ENCODE measurements at regions not wholly inside any gene's neighbourhood (a gene's known extent, or its start where the extent isn't known, plus 50 kb on each side); places are given as distances from the start of the nearest gene placed in this dataset.
A peak's percentile ranks its signal among the peaks of the same experiment; 100 is the strongest.

- DNase-seq (ENCODE audit: low spot score) (no peak), FAIRE-seq (no peak)
Measured at GRCh38 chr15:58324533-58324932, 107.3 kb upstream of the LIPC start.

GRCh38 chr15:58327958-58328357, 103.8 kb upstream of the LIPC start:
- FAIRE-seq = no peak

GRCh38 chr15:58329211-58329610, 102.6 kb upstream of the LIPC start:
- FAIRE-seq (no peak), DNase-seq (ENCODE audit: low spot score) (no peak)

More at GRCh38 chr15:58327958-58328357, 103.8 kb upstream of the LIPC start:
- no peak for DNase-seq (ENCODE audit: low spot score)

GRCh38 chr15:58329781-58330671, 101.8 kb upstream of the LIPC start:
- no peak for FAIRE-seq
- DNase-seq (ENCODE audit: low spot score) = no peak

- no peak for DNase-seq (ENCODE audit: low spot score)
- no peak for FAIRE-seq
Measured at GRCh38 chr15:58330741-58331559, 100.8 kb upstream of the LIPC start.

GRCh38 chr15:58331560-58331912, 100.3 kb upstream of the LIPC start:
- no peak for DNase-seq (ENCODE audit: low spot score)
- FAIRE-seq = no peak

GRCh38 chr15:58331913-58332675, 99.7 kb upstream of the LIPC start:
- peak; percentile 95 for DNase-seq (ENCODE audit: low spot score)
- peak; percentile 97 for FAIRE-seq

GRCh38 chr15:58332676-58333400, 99.0 kb upstream of the LIPC start:
- no peak for FAIRE-seq
- no peak for DNase-seq (ENCODE audit: low spot score)

GRCh38 chr15:58334803-58335202, 97.0 kb upstream of the LIPC start:
- no peak for DNase-seq (ENCODE audit: low spot score)
- no peak for FAIRE-seq

GRCh38 chr15:58336161-58336560, 95.6 kb upstream of the LIPC start:
- FAIRE-seq (no peak), DNase-seq (ENCODE audit: low spot score) (no peak)

- no peak for FAIRE-seq
- no peak for DNase-seq (ENCODE audit: low spot score)
Measured at GRCh38 chr15:58340176-58340575, 91.6 kb upstream of the LIPC start.

GRCh38 chr15:58342508-58342907, 89.3 kb upstream of the LIPC start:
- peak; percentile 55 for FAIRE-seq
- DNase-seq (ENCODE audit: low spot score) = no peak

GRCh38 chr15:58344213-58345070, 87.3 kb upstream of the LIPC start:
- DNase-seq (ENCODE audit: low spot score) = no peak
- no peak for FAIRE-seq

GRCh38 chr15:58346361-58346760, 85.4 kb upstream of the LIPC start:
- no peak for FAIRE-seq
- peak; percentile 73 for DNase-seq (ENCODE audit: low spot score)

GRCh38 chr15:58348095-58348812, 83.5 kb upstream of the LIPC start:
- FAIRE-seq (no peak), DNase-seq (ENCODE audit: low spot score) (no peak)

GRCh38 chr15:58352026-58352929, 79.5 kb upstream of the LIPC start:
- DNase-seq (ENCODE audit: low spot score) (no peak), FAIRE-seq (no peak)

- FAIRE-seq (no peak), DNase-seq (ENCODE audit: low spot score) (no peak)
Measured at GRCh38 chr15:58355382-58355971, 76.3 kb upstream of the LIPC start.

GRCh38 chr15:58355973-58356372, 75.8 kb upstream of the LIPC start:
- FAIRE-seq (no peak), DNase-seq (ENCODE audit: low spot score) (no peak)

Data from urothelium cell line (cell line).